ENCODE measurements at regions not wholly inside any gene's neighbourhood (a gene's known extent, or its start where the extent isn't known, plus 50 kb on each side); places are given as distances from the start of the nearest gene placed in this dataset.

DNA sequence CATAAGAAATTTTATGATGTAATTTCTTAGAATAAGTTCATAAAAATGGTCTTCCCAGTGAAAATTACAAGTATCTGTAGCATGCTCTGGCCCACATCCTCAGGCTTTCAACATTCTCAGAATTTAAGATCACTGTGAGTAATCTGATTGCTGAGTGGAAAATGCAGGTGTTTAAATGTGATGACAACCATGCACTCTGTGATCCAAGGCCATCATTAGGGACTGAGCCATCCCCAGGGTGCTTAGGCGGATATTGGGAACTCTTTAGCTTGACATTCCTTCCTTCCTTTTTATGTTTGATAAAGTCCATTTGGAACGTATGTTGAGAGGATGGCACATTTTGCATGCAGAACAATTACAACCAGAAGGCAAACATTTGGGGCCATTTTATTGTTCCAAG is 95.5 kb downstream of the ARL4C start:
- intact Hi-C loops (cut with micrococcal nuclease; ENCODE audit: unreplicated experiment), result no loop called here

GRCh38 chr2:234399451-234400246 is 97.2 kb downstream of the ARL4C start:
- intact Hi-C loops (cut with micrococcal nuclease; ENCODE audit: unreplicated experiment), result no loop called here
- POLR2A ChIA-PET, result no interaction called here
- ATAC-seq (no peak), DNase-seq (ENCODE audit: low spot score) (no peak), FAIRE-seq (no peak)
- H3K27ac ChIP-seq (ENCODE audit: extremely low read length, insufficient read depth, low read length), result no peak overlapping the region
- H3K9me3 ChIP-seq (ENCODE audit: low read length), result no peaks in the 10 kb centered on the region
- H3K27me3 ChIP-seq (ENCODE audit: control insufficient read depth in 1 of 2, insufficient read depth in 2 of 2, low read length in 2 of 2), result 0 out of 5 replicates have a peak, but pooled peaks cover 0 to 12% of the 10 kb centered on the region in 2 experiments
- WGBS (ENCODE audit: low lambda C conversion rate), result 36% methylated on average over 11 of the region's 11 CpGs
- in situ Hi-C loops (cut with HindIII; ENCODE audit: extremely low pct_ligation_motif_present, low pct_unique_long_range_greater_than_20kb), result no loop called here
- no peak overlapping the region for H2AFZ ChIP-seq (ENCODE audit: low read length)
- H3K4me3 ChIP-seq (replicated peaks in 1 of 3; ENCODE audit: insufficient read depth in 1 of 3, low read depth in 2 of 3, low read length in 3 of 3), result no peak overlapping the region
- H3K9ac ChIP-seq (ENCODE audit: insufficient read depth, low read depth, low read length), result no peak overlapping the region
- BruUV-seq (replicated peaks), result no TSS peak
- H3K79me2 ChIP-seq (ENCODE audit: insufficient read depth, low read length), result no peaks in the 10 kb centered on the region
- no peak overlapping the region for H3K4me2 ChIP-seq (ENCODE audit: low read depth, low read length)
- no peaks in the 10 kb centered on the region for H4K20me1 ChIP-seq (ENCODE audit: insufficient read depth, low read length)
- CTCF ChIA-PET (ENCODE audit: low intra/inter-chr PET ratio, low total read pairs), result no interaction called here
- no peaks in the 10 kb centered on the region for H3K36me3 ChIP-seq (replicated peaks in 1 of 2; ENCODE audit: control insufficient read depth in 1 of 2, insufficient read depth in 2 of 2, low read length in 2 of 2)
- no peaks in the 10 kb centered on the region for H3K4me1 ChIP-seq (ENCODE audit: insufficient read depth, low read length)
- TF ChIP-seq DMTF1 (CRISPR knock-in tag; IDR thresholded peaks at IDR 0.05) (no peak), ZNF20 (CRISPR knock-in tag; IDR thresholded peaks at IDR 0.05) (no peak), FOXA3 (CRISPR knock-in tag; IDR thresholded peaks at IDR 0.05) (no peak), ARNT2 (CRISPR knock-in tag; IDR thresholded peaks at IDR 0.05; ENCODE audit: low read depth) (no peak), MED8 (CRISPR knock-in tag; IDR thresholded peaks at IDR 0.05; ENCODE audit: insufficient replicate concordance) (no peak), SALL2 (CRISPR knock-in tag; IDR thresholded peaks at IDR 0.05) (no peak), TBX3 (IDR thresholded peaks at IDR 0.05; ENCODE audit: borderline replicate concordance) (no peak), THAP11 (CRISPR knock-in tag; IDR thresholded peaks at IDR 0.05) (no peak), ZNF44 (CRISPR knock-in tag; IDR thresholded peaks at IDR 0.05) (no peak)
- TF ChIP-seq, protein P1, sequence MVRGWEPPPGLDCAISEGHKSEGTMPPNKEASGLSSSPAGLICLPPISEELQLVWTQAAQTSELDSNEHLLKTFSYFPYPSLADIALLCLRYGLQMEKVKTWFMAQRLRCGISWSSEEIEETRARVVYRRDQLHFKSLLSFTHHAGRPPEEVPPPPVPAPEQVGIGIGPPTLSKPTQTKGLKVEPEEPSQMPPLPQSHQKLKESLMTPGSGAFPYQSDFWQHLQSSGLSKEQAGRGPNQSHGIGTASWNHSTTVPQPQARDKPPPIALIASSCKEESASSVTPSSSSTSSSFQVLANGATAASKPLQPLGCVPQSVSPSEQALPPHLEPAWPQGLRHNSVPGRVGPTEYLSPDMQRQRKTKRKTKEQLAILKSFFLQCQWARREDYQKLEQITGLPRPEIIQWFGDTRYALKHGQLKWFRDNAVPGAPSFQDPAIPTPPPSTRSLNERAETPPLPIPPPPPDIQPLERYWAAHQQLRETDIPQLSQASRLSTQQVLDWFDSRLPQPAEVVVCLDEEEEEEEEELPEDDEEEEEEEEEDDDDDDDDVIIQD (CRISPR knock-in tag; IDR thresholded peaks at IDR 0.05; ENCODE audit: low read depth), result no peak
- TF ChIP-seq, protein P2, sequence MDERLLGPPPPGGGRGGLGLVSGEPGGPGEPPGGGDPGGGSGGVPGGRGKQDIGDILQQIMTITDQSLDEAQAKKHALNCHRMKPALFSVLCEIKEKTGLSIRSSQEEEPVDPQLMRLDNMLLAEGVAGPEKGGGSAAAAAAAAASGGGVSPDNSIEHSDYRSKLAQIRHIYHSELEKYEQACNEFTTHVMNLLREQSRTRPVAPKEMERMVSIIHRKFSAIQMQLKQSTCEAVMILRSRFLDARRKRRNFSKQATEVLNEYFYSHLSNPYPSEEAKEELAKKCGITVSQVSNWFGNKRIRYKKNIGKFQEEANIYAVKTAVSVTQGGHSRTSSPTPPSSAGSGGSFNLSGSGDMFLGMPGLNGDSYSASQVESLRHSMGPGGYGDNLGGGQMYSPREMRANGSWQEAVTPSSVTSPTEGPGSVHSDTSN (CRISPR knock-in tag; IDR thresholded peaks at IDR 0.05), result no peak

More for the DNA sequence above, 95.5 kb downstream of the ARL4C start:
- Histone ChIP-seq H3K79me2 (ENCODE audit: insufficient read depth, low read length) (no peaks in the 10 kb centered on the region), H3K4me3 (replicated peaks in 1 of 3; ENCODE audit: insufficient read depth in 1 of 3, low read depth in 2 of 3, low read length in 3 of 3) (no peak overlapping the region), H3K27me3 (ENCODE audit: control insufficient read depth in 1 of 2, insufficient read depth in 2 of 2, low read length in 2 of 2) (0 out of 5 replicates have a peak, but pooled peaks cover 0 to 6% of the 10 kb centered on the region in 2 experiments), H3K4me2 (ENCODE audit: low read depth, low read length) (no peak overlapping the region), H2AFZ (ENCODE audit: low read length) (no peak overlapping the region), H4K20me1 (ENCODE audit: insufficient read depth, low read length) (no peaks in the 10 kb centered on the region), H3K36me3 (replicated peaks in 1 of 2; ENCODE audit: control insufficient read depth in 1 of 2, insufficient read depth in 2 of 2, low read length in 2 of 2) (no peaks in the 10 kb centered on the region), H3K27ac (ENCODE audit: extremely low read length, insufficient read depth, low read length) (no peak overlapping the region), H3K9me3 (ENCODE audit: low read length) (no peaks in the 10 kb centered on the region), H3K9ac (ENCODE audit: insufficient read depth, low read depth, low read length) (no peak overlapping the region), H3K4me1 (ENCODE audit: insufficient read depth, low read length) (no peaks in the 10 kb centered on the region)
- CTCF ChIA-PET (ENCODE audit: low intra/inter-chr PET ratio, low total read pairs), result no interaction called here
- DNase-seq (ENCODE audit: low spot score), result no peak
- ATAC-seq, result no peak
- BruUV-seq (replicated peaks), result no TSS peak
- FAIRE-seq, result no peak
- WGBS (ENCODE audit: low lambda C conversion rate), result 48% methylated on average over 2 of the region's 2 CpGs
- TF ChIP-seq ESRRA (CRISPR knock-in tag; IDR thresholded peaks at IDR 0.05; ENCODE audit: low read depth), result no peak
- TF ChIP-seq CREB1 (IDR thresholded peaks at IDR 0.05), result no peak
- no peak for TF ChIP-seq CREB1 (CRISPR knock-in tag; IDR thresholded peaks at IDR 0.05)
- no peak for TF ChIP-seq ZNF12 (CRISPR knock-in tag; IDR thresholded peaks at IDR 0.05)
- TF ChIP-seq ZNF782 (CRISPR knock-in tag; IDR thresholded peaks at IDR 0.05; ENCODE audit: borderline replicate concordance), result no peak
- no peak for TF ChIP-seq NR2F6 (IDR thresholded peaks at IDR 0.05)
- TF ChIP-seq NR2F6 (CRISPR knock-in tag; IDR thresholded peaks at IDR 0.05), result no peak
- no peak for TF ChIP-seq ZNF713 (CRISPR knock-in tag; IDR thresholded peaks at IDR 0.05)
- no peak for TF ChIP-seq HNRNPLL (IDR thresholded peaks at IDR 0.05; ENCODE audit: low read depth, low read length, poor library complexity, severe bottlenecking)
- POLR2A ChIA-PET, result no interaction called here
- in situ Hi-C loops (cut with HindIII; ENCODE audit: extremely low pct_ligation_motif_present, low pct_unique_long_range_greater_than_20kb), result no loop called here

Measured in HepG2 (cell line).